GM21723 (cell line): ENCODE measurements at regions not wholly inside any gene's neighbourhood (a gene's known extent, or its start where the extent isn't known, plus 50 kb on each side); places are given as distances from the start of the nearest gene placed in this dataset.

Experiments used
- ATAC-seq: cut with Tn5 transposase; IDR thresholded peaks from one replicate; pipeline ENCODE4 v1.9.1; 2021; ENCODE audit warnings: mild to moderate bottlenecking, moderate library complexity; ENCODE audit not compliant: unreplicated experiment

DNA sequence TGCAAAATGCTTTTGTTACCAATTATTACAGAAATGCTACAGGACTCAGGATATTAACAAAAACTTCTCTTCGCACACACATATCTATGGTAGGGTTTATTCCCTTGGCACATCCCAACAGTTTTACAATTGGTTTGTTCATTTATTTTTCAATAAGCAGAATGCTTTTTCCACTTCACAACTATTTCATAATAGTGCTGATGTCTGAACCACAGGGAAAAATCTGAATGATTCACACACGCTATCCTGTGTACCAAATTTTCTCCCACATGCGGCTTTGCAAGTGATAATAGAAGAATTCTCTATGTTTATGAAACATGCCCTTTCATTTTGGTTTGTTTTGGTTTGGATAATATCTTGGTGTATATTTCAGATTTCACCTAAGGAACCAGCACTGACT lies 725.7 kb upstream of the TENM3 start:
- ATAC-seq: no peak

DNA sequence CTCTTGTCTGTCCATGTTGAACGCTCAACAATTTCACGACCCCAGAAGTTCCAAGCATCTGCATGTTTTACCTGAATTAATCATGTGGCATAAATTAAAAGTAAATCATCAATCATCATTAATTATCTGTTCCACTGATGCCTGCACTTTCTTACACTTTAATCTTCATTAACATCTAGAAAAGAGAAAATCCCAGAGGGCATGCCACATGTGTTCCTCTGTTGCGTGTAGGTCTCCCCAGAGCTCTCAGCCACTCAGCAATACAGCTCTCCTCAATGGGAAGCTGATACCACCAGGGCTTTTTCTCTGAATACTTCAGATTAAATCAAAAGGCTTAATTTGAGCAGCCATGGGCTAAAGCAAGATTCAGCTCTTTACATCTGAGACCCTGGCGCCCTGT lies 722.4 kb upstream of the TENM3 start:
- ATAC-seq: no peak

DNA sequence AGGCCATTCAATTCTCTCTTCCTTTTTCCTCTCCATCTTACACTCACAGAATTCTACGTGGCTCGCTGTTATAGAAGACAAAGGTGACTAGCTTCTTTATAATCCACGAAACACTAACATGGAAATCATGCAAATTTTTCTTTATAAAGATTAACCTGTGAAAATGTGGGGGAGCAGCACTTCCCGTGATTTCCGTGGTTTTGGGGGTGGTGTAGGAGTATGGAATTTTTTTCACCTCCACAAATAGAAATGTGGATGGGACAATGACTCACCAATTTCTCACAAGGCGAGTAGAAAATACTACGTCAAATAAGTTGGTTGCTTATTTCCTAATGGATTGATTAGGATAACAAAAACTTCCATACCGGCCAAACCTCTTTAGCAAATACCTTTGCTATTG lies 719.2 kb upstream of the TENM3 start:
- no peak for ATAC-seq

DNA sequence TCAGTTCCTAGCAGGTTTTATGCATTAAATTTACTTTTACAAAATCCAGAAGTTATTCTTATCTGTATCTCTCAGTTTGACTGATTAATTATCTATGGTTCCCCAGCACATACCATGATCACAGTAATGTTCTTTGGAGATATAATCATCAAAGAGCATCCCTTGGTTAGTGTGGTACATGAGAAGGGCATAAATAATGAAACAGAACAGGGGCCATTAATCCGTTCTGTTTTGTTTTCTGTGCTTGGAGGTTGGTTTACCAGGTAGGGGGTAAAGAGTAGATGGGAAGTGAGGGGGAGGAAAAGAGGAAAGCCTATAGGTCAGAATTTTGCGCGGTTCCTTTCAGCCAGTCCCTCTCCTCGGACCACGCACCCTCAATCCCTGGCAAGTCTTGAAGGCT lies 718.7 kb upstream of the TENM3 start:
- no peak for ATAC-seq

DNA sequence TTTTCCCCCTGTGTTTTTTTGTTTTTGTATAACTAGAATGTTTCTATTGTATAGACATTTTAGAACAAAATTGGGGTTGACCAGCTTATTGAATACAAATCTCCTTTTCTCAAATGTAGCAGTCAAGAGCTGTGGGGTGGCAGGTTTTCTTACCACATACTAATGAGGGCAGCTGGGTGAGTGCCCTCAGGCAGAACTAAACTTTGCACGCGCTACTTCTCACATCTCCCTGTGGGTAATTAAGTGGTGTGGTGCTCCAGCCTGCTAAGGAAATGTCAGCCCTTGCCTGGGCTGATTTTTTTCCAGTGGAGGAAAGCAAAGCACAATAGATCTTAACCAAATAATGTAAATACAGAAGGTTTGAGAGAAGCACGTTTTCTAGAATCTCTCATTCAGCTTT lies 717.6 kb upstream of the TENM3 start:
- ATAC-seq: no peak

DNA sequence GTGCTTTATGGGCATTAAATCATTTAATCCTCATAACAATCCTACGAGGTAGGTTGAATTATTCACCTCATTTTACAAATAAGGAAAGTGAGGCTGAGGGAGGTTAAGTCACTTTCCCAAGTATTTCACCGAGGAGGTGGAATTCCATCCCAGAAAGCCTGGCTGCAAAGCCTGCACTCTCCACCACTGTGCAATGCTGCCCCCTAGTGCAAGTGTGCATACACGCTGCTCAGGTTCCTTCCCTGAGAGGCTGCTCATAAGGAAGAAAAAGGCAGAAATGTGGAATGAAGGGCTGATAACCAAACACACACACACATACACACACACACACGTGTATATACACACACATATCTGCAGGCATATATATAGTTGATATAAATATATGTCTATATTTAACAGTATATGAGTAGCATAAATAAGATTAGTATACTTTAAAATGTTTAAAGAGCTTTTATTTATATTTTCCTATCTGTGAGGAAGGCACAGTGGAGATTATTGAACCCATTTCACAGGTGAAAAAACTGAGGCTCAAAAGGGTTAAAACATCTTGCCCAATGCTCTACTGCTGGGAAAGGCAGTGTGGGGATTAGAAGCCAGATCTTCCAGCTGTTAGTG lies 714.5 kb upstream of the TENM3 start:
- peak; percentile 68 for ATAC-seq

DNA sequence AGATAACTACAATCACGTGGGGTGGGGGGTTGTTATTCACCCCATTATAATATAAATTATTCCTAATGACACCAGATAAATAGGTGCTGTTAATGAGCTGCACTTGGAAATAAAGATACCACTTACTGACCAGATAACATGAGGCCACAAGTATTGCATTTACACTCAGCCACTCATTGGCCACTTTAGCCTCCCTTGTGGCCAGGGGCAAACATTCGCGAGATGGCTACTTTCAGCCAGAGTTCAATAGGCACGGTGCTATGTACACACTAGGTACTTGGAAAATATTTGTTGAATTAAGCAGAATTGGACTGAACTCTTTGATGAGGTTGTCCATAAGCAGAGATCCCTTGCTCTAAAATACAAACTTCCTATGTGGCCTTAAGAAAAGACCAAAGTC lies 713.7 kb upstream of the TENM3 start:
- ATAC-seq: no peak

DNA sequence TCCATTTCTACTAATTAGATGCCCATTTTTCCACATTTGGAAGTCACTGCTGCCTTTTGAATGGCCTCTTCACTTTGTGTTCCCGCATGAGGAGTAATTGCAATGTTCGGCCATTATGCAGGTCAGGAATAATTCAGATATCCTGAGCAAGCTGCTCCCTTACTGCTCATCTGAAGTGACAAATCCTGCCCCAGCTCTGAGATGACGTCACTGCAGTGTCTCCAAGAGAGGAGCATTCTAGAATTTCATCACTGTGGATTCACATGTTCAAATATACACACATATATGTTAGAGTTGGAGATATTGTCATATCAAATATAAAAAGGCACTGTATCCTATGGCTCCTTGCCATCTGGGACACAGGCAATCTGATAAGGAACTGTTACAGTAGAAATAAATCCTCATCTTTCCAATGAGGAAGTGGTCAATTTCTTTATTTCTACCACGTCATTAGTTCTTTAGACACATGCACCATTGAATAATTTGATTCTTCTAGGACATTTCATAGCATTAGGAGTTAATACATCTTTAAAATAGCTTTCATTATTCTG lies 706.9 kb upstream of the TENM3 start:
- no peak for ATAC-seq

DNA sequence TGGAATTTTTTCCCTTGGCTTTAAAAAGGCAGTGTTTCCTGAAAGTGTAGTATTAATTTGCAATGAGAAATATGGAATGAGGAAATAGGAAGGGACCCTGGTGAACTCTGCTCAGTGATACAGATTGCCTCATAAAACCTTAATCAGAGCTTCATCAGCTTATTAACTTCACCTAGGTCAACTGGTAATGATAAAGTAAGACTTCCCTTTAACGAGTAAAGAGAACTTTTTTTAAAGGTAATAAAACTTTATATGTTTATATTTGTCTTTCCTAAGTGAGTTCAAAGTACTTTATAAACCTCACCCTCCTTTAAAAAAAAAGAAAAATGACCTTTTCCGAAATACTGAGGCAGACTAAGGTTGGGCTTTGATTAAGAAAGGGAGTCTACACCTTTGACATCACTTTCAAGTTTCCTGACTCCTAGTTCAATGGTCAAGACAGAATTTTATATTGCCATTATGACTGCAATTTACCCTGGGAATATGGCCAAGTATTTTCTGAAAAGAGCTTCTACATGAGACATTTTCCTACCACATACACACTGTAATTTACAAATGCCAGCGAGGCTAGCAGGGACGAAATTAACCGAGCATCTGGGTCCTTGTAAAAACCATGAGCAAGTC lies 706.3 kb upstream of the TENM3 start:
- no peak for ATAC-seq

DNA sequence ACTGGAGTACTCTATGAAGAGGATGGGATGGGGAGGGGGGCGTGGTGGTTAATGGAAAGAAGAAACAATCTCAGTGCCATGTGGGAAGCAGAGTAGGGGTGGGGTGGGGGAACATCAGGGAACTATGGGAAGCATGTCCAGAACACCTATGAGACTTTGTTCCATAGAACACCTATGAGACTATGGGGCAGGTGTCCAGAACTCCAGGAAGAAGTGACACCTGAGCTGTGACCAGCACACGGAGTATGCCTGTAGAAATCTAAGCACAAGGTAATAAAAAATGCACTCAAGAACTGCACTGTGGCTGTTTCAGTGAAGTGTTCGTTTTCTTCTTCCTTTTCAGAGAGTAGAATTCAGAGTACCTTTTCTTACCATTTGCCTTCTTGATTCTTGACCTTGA lies 704.8 kb upstream of the TENM3 start:
- ATAC-seq: no peak

DNA sequence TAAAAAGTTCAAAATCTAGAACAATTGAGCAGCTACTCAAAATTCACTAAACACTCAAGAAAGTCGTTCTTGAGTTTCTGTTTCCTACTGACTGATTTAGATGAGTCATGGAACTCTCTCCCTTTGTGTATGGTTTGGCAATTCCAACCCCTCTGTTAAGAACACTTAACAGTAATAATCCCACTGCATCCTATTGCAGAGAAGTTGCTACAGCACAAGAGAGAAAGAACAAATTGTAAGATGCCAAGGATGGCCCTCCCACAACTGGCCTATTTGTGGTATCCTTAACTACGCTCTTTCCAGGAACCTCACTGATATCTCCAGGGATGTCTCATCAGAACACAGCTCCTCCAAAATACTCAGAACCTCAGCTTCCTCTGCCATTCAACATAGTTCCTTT lies 701.8 kb upstream of the TENM3 start:
- ATAC-seq: no peak

DNA sequence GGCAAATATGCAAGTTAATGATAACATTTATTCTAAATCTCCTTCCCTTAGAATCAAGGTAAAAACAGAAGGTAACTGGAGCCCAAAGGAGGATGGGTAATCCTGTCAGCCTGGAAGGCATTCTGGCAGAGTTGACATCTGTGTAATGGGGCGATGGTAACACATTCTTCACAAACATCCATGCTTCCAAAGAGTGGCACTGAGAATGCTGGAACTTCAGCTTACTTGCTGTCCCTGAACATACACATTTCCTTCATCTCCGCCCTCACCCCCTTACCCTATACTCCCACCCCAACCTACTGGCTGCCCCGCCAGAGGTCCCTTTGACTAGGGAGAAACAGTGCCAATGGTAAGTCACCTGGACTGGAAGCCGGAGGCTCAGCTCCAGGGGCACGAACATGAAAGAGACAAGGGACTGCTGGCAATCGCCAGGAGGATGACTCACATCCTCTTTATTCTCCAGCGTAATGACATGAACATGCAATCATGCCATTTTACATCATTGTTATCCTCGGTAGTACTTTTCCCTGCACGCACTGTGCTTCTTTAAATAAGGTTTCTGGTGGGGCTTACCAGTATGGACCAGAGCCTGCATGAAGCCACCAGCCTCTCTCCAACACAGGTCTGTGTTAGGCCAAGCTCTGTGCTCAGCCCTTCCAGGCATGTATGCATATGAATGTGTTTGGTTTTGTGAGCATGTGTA lies 694.2 kb upstream of the TENM3 start:
- no peak for ATAC-seq

DNA sequence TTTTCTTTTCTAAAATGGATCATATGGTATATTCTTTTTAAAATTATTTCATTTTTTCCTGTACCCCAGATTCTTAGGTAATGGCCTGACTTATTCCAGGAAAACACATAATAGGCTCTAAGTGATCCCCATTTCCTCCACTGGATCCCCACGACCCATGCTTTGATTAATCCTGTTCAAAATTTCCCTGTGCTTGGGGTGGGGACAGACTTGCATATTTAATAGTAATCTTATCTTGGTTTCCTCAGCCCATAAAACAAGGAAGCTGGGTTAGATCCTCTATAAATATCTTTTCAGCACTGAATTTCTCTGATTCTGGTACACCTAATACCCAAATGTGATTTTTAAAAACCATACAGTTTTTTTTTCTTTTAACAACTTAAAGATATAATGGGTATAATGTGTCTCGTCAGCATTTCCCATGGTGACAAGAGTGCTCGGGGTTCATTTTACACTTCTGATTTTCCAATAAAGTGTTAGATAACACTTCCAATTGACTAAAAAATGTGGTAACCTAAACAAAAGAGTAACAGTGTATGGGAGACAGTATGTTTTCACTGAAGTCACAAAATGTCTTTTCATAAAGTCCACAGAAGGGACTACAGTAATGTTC lies 693.5 kb upstream of the TENM3 start:
- no peak for ATAC-seq

DNA sequence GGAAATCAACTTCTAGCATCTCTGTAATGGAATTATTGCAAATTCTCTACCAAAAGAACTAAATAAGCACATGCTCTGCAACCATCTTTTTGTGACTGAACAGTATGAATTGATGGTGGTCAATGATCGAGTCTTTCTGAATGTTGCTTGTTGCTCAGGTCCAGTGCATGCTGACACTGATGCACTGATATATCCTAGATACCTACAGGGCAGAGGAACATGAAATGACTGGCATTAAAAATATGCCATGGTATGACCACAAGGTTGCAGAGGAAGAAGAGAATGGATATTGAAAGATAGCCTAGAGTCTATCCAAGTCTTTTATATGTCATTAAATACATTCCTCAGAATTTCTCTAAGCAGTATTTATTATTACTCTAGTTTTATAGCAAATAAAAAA lies 692.8 kb upstream of the TENM3 start:
- no peak for ATAC-seq

DNA sequence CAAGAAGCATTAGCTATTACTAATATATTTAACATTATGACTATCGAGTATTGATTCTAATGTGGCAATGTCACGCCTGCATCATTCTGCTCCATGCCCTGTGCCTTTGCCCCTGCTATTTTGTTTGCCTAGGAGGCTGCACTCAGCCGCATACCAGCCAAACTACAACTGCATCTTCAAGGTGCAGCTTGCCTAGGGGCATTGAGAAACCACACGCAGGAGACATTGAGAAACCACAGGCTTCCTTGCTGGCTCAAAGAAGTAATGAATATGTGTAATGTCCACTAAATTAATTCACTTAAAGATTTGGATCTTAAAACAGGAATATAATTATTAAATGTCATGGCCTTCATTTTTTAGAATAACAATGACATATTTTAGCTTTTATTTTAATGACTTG lies 683.6 kb upstream of the TENM3 start:
- no peak for ATAC-seq

DNA sequence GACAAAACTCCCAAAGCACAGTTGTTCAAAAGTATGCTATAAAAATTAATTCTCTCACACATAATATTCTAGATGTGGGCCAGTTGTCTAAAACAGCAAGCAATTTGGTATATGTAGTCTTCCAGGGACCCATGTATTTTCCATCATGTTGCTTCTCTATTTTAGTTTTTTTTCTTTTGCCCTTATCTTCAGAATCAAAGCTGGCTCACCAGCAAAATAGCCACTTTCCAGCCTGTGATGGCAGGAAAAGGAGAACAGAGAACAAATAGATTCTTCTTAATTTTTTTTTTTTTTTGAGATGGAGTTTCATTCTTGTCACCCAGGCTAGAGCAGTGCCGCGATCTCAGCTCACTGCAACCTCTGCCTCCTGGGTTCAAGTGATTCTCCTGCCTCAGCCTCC lies 680.8 kb upstream of the TENM3 start:
- no peak for ATAC-seq

DNA sequence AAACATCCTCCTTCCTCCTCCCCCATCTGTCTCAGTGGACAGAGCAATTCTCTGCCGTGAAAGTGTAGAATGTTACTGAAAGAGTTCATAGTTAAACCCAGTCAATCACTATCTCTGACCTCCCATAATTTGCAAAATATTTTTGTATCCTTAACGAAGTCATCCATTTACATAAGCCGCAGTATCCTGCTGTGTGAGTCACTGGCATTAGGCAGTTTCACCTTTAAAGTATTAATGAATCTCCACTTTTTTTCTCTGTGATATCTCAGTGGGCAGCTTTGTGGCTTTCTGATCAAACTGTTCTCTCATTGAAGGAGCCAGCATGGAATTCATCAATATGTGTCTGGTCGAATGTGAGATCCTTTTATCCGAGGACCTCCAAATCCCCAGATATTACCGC lies 678.6 kb upstream of the TENM3 start:
- no peak for ATAC-seq

DNA sequence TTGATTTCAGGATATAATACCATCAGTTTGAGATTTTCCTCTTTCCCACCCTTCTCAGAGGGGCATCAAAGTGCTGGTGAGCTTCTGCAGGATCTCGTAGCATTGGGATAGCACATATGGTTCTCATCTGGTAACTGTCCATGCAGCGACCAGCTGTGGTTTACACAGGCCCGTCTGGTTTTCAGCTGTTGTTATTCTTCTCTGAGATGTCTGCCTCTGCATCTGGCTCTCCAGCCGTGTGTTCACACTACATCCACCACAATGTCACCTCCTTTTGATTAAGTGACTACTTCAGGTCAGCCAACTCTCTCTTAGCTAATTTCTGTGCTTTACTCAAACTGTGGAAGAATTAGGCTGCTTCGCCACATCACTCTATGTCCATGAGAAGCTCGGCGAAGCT lies 676.7 kb upstream of the TENM3 start:
- no peak for ATAC-seq

DNA sequence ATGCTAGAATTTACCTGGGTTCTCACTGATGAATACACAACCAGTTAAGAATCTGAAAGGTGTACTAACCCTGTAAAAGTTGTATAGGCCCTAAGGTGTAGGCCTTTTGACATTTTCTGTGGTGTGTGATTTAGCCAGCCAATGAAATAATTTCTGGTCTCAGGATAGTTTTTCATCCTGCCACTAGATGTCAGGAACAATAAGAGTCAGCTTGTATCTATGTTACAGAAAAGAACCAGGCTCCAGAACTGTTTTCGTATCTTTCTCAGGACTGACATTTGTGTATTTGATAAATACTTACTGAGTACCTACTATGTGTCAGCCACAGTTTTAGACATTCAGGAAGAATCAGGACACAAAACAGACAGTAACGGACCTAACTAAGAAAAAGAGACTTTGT lies 673.6 kb upstream of the TENM3 start:
- no peak for ATAC-seq

DNA sequence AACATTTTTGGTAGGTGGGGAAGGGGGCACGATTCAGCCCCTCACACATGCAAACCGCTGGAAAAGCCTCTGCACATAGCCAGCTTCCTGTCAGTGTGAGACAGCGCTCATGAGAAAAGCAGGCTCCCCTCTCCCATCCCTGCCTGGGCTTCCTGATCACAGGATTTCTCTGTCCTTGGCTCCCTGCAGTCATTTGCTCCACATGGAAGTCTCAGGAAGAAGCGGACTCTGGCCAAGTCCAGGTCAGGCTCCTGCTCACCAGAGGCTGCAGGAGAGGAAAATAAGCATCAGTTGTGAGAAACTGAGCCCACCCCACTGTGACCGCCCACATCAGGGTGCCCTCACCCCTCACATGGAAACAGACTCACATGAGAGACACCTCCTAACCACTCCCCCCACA lies 664.3 kb upstream of the TENM3 start:
- no peak for ATAC-seq

DNA sequence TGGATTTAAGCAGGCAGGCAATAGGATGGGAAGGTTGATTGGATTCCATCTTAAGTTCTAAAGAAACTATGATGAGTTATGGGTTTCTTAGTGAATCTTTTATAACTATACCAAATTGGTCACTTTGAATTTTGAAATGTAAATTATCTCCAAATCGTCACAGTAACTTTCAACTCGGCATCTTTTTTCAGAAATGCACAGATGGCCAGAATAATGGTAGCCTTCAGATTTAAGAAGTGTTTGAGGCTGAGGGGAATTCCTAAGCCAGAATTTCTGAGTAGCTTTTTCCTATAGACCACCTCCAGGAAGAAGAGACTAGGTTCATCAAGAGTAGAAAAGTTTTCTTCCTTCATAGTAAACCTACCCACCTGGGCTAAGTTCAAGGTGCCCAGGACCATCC lies 663.7 kb upstream of the TENM3 start:
- no peak for ATAC-seq

DNA sequence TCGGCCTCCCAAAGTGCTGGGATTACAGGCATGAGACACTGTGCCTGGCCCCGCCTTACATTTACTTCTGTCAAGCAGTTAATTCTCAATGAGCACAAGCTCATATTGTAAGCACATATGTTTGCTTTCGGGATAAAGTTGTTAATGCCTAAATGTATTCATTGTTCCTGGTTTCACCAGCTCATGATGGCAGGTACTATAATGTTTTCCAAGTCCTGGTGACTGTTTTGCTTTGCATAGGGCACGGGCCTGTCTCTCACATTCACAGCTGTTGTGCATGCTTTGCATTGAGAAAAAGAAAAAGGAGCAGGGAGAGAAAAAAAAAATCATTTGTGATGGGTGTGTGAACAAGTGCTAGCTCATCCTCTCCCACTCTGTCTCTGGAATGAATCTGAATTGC lies 661.2 kb upstream of the TENM3 start:
- no peak for ATAC-seq
